ENCODE measurements at regions not wholly inside any gene's neighbourhood (a gene's known extent, or its start where the extent isn't known, plus 50 kb on each side); places are given as distances from the start of the nearest gene placed in this dataset.
A peak's percentile ranks its signal among the peaks of the same experiment; 100 is the strongest.

DNA sequence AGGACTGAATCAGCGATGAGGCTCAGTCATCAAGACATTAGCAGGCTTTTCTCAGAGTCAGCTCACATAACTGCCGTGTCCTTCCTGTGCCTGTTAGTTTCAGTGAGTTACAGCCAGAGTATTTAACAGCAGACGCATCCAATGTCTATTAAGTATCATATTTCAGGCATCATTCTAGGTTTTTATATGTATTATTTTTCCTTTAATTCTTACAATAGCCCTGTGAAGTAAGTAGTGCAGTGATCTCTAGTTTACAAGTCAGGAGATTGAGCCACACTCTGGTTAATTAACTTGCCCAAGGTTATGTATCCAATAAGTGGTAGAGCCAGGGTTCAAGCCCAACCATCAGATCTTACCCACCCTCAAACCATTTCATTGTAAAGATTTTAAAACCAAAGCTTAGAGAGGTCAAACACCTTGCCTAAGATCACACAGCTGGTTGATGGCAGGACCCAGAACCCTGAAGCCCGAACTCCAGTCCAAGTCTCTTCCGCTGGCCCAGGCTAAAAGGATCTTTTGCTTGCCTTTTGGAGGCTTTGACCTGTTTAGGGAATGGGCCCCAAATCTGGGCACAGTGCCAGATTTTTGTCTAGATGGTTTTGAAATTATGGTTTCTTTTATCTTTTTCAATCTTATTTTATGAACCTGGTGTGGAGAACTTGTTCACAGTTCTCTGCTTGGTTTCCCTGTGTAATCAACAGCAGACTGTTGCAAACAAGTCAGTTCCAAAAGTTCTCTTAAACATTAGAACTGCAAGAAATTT is 261.2 kb upstream of the CLINT1 start:
- no peak for DNase-seq (ENCODE audit: low spot score)

DNA sequence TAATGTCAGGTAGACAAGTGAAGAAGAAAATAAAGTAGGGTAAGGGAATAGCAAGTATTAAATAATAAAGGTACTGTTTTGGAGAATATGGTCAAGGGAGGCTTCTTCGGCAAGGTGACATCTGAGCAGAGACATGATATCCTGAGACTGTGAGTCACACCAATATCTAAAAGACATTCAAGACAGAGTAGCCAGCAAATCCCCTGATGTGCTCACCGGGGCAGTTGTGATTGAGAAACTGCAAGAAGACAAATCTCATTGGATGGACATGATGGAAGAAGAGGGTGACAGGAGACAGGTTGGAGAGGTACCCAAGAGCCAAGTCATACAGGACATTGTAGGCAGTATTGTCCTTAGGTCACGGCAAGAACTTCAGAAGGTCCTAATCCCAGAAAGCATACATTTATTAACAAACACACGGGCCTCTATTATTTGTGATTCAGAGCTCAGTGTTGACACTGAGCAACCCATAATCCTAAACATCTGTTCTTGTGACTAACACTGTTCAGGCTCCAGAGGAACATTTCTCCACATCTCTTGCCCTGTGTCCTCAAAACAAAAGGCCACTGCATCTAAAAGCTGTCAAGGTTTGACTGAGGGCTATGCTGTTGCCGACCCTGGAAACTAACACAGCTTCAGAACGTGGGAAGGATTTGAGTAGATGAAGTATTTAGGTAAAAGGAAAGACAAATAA is 258.7 kb upstream of the CLINT1 start:
- DNase-seq (ENCODE audit: low spot score), result no peak

DNA sequence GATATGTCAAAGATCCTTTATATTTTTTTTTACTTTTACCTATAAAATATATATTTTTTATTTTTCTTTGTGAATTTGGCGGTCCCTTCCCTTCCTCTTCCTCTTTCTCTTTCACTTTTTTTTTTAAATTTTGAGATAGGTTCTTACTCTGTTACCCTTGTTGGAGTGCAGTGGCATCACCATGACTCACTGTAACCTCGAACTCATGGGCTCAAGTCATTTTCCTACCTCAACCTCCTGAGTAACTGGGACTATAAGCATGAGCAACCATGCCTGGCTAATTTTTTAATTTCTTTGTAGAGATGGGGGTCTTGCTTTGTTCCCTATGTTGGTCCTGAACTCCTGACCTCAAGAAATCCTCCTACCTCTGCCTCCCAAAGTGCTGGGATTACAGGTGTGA is 258.0 kb upstream of the CLINT1 start:
- no peak for DNase-seq (ENCODE audit: low spot score)

DNA sequence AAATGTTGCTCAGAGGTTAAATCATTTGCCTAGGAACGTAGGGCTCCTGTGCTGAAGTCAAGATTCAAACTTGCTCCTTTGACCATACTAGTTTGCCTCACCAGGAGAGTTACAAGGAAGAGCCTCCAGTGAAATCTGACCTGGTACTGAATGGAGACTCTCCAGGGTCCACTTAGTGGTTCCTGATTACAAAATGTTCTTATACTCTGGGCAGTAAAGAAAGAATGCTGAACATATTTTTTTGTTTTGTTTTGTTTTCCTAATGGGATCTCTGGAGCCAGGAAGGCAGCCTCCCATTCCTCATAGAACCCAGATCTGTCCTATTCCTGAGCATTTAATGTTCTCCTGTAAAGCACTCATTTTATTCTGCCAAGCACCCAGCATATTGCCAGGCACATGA is 256.5 kb upstream of the CLINT1 start:
- no peak for DNase-seq (ENCODE audit: low spot score)

DNA sequence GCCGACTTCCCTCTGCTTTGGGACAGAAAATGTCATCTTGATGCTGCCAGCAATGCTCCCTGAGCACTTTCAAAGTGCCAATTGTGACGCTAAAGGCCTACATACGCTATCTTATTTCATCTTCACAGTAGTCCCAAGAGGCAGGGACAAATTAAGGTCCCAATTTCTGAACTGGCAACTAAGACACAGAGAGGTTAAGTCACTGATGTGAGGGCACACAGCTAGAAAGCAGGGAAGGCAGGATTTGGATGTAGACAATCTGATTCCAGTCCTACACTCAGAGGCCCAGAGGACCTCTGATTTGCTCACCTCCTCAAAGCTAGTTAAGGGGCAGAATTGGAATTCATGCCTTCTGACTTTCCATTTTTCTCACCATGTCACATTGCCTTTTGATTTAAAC is 249.2 kb upstream of the CLINT1 start:
- DNase-seq (ENCODE audit: low spot score), result no peak

DNA sequence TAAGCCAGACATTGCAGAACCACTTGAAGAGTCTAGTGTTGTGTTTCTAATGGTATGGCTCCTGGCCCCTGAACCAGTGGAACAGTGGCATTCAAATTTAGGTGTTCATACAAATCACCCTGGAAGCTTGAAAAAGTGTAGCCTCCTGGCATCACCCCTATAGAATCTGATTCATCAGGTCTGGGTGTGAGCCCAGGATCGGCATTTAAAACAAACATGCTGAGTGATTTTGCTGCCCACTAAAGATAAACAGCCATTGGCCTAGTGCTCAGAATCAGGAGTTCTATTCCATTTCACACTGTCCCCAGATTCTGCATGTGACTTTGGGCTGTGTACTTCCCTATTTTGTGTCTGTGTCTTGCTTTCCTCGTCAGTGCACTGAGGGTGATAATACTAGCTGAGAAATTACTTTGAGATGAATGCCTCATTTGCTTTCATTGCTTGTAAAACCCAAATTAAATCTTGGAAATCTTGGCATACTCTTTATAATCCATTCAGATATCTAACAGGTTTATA is 241.5 kb upstream of the CLINT1 start:
- DNase-seq (ENCODE audit: low spot score), result no peak

DNA sequence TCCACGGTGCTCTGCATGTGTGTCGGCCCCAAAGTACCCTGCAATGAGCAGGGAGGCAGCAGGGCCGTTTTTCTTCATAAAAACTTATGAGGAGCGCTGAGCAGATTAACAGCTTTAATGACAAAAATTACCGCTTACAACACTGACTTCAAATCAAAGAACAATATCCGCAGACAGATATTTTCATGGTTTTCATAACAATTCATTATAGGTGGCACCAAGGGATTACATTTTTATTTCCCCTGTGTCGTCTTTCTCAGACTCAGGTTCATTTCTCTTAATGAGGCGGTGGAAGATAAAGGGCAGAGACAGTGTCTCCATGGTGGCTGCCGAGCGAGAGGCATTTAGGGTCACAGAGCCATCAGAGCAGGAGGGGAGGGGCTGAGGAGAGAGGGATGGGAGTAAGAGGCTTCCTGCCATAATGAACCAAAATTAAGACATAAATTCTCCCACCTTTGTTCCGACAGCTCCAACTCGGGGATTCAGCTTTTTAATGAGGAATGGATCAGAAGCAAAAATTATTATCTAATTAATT is 240.7 kb upstream of the CLINT1 start:
- DNase-seq (ENCODE audit: low spot score), result no peak

DNA sequence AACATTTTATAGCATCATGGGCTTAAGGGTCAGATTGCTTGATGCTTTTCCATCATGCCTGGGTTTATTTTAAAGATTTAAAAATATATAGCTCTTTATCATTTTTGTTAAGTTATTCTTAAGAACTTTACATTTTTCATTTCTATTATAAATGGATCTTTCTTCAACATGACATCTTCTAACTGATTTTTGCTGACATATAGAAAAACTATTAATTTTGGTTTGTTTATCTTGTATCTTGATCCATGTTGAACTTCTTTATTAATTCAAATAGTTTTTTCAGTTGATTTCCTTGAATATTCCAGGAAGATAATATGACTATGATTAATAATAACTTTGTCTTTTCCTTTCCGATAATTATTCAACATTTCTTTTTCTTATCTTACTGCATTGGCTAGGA is 237.9 kb upstream of the CLINT1 start:
- DNase-seq (ENCODE audit: low spot score), result no peak

DNA sequence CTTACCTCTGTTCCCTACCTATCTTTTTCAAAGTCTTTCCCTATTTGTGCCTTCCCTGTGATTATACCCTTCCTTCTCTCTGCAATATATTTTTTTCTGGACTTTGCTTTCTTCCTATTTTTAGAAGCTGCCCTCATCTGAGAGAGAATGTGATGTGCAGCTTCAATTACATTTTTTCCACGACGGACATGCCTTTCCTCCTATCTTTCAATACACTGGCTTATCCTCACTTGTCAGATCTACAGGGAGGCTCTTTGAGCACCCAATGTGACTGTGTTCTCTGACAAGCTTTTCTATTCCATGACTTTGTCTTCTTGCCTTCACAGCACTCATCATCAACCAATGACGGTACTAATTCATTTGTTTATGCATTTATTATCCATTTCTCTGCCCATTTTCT is 227.9 kb upstream of the CLINT1 start:
- no peak for DNase-seq (ENCODE audit: low spot score)

DNA sequence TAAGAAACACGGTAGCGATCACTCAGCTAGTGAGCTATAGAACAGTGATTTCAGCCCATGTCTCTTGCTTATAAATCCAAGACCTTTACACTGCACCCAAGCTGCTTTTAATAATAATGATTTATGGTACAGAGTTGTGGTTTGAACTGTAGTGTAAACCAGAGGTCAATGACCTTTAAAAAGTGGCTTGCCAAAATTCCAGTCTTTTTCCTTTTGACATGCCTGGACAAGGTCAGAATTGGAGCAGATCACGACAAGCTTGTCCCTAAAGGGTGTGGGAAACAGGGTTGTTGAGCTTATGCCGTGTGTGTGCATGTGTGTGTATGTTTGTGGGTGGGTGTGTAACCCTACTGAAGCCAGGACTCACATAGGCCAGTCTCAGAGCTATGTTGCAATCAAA is 225.3 kb upstream of the CLINT1 start:
- no peak for DNase-seq (ENCODE audit: low spot score)

DNA sequence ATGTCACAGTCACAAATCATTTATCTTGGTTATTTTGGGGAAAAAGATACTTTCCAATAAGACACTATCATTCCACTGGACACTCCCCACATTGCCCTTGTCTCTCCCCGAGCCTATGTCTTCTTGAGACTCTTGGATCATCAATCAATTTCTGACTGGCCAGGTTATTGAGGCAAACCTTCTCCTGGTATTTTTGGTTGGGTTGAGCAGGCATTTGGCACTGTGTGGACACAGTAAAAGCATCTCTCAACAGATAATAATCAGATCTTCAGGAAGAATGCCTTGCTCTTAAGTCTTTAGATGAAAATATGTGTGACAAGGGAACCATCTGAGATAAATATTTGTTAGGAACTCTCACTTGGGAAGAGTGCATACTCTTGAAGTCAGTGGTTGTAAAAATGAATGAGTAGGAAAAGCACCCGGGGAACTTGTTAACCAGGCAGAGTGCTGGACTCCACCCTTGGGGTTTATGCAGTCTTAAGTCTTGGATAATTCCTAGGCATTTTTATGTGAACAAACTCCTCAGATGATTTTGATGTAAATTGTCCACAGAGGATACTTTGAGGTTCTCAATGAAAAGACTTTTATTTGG is 223.8 kb upstream of the CLINT1 start:
- DNase-seq (ENCODE audit: low spot score), result no peak

DNA sequence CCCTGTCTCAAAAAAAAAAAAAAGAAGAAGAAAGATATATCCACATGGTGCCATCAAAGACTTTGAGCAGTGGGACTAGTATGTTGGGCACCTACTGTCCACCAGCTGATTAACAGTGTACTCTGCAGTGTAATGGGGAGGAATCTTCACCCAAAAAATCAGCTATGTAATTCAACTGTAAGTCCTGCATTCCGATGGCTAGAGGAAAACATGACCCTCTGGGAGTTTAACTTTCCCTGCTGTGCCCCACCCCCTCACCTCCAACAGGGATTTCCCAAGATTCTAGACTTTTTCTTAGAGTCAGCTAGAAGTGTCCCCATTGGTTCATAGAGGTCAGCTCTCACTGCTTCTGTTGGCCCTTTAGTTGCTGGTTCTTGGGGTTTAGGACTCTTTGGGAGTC is 221.2 kb upstream of the CLINT1 start:
- DNase-seq (ENCODE audit: low spot score), result no peak

DNA sequence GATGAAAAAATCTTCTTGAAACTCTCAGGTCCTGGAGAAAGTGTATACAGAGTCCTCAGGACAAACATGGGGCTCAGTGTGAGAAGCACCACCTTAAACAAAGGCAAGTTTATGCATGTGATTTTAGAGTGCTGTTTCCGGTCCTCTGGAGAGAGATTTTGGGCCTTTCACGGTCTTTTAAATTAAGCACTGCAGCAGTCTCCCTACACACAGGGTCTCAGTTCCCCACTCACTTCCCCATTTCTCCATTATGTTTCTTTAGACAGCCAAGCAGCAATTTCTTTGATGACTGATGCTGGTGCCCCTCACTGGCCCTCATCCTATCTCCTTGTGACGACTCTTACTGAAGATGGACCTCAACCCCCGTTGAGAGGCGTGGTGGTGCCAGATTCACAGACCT is 220.2 kb upstream of the CLINT1 start:
- DNase-seq (ENCODE audit: low spot score), result no peak

DNA sequence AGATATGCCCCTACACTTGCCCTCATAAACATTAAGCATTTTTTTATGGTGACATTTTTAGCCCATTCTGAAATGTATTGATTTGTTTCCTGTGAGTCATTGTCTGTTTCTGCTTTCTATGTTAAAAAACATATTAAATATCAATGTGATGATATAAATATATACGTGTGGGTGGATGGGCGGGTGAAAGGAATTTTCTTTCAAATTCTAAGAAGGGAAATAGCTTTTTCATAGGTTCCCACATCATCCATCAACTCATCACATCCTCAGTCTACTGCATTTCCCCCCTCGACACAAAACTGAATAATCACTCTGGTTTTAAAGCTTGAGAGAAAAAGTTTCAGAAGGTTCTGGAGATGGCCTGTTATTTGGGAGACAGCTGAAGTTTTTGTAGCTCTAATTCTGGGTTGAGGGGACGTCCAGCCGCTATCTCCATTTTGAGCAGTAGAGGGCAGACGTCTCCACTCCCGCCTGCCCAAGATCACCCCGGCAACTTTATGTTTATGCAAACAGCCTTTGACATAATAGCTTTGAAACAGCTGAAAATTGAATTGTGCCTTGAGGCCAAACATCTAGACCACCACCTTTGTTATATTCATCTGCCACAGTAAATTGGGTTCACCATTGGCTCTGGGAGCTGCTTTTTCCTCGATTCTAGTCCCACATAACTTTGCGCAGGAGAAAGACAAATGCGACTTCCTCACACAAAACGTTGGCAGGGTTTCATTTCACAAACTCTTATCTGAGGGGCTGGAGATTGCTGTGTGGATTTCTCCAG is 216.2 kb upstream of the CLINT1 start:
- DNase-seq (ENCODE audit: low spot score), result peak; percentile 20

DNA sequence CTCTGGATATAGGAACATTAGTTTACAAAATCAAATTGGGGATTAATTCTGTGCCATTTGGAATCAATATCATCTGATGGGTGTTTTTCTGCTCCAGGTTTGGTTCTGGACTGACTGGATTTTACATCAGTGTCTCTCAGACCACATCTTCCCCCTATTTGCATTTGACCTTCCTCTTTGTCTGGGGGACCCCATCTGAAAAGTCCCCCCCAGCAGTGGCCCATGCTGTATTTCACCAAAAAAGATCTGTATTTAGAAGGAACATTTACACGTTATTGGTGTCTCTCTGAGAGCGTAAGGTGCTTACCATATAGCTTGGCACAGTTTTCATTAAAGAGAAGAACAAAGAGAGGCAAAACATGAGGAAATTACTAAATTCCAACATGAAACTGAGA is 215.6 kb upstream of the CLINT1 start:
- no peak for DNase-seq (ENCODE audit: low spot score)

DNA sequence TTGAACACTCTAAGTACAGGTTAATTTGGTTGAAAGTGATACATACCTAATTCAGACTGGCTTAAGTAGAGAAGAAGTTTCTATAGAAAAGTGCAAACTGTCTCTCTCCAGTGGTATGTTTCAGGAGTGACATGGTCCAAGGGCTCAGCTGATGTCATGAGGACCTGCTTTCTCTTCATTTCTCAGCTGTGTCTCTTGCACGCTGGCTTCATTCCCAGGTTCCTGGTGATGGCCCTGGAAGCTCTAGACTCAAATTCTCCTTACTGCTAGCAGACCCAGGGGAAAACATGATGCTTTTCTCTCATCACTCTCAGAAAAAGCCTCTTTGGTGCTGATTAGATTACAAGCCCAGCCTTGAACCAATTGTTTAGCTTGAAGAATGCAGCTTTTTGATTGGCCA is 211.9 kb upstream of the CLINT1 start:
- DNase-seq (ENCODE audit: low spot score), result no peak

DNA sequence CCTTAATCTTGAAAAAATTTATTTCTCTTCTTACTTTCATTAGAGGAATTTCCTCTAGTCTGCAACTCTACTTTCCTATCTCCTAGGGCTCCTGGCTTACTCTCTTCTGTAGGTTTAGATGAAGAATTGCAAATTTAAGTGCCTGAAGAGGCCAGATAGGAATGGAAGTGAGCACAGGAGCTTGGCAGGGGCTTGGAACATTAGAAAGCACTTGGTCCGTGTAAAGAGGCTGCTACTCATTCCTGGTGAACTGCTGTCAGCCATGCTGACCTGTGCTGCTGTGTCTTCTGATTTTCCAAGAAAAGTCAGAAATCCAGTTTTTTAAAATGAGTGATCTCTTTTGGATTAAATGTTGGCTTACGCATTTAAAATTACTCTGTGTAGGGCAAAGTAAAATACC is 210.9 kb upstream of the CLINT1 start:
- no peak for DNase-seq (ENCODE audit: low spot score)

DNA sequence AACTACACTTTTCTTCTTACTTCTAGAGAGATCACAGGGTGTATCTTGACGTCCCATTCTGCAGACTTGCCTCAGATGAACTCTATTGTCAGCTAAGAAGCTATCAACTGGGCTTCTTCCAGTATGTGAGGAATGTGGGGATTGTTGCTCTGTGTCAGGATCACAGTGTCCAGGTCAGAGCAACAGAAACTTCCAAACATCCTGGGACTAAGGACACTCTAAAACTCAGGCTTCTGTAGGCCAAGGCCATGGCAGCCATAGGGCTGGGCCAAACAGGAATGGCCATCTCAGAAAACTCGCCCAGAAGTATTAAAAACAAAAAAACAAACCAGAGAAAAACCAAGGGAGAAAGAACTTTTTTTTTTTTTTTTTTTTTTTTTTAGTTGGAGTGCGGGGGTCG is 210.0 kb upstream of the CLINT1 start:
- no peak for DNase-seq (ENCODE audit: low spot score)

DNA sequence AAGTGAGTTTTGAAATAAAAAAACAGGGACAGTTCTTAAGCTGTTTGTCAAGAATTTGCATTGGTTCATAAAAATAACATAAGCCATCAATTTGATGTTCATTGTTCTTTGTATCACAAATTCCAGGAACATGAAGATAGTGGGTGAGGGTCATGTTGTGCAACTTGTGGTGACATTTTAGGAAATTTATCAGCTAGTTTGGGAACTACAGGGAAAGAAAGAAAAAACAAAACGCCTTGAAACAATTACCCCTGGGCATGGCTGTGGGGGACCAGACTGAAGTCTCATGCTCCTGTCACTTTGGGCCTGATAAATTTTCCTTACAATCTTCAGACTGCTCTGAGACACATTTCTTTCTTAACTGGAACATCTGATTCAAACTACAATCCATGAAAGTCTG is 207.1 kb upstream of the CLINT1 start:
- DNase-seq (ENCODE audit: low spot score), result no peak

DNA sequence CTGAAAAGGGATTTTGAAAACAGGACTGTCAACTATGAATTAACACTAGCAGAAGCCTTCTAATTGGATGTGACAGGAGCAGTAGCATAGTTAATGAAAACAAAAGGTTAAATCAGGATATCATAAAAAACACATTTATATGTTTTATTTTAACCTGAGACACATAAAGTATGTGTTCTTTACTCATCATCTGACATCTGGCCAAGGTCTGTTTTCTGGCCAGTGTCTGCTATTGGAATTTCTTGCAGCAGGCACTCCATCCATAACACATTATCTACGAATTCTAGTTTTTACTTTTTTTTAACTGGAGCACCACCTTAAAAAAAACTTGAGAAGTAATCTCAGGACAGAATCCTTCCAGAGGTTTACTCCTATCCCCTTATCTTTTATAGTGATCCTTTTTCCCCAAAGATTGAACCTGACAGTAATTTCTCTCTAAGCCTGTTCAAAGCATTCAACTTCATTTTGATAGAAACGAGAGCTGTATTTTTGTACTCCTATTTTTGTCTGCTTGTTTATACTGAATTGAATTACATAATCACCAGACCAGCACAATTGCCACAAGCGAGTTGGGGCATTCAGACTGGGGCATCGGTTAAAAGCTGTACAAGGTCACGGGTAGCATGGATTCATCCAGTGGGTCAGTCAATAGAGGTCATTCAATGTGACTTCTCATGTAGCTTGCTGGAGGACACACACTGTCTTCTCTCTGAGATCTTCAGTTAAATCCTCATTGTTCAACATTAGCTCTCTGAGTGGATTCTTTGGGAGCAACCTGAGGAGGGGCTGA is 205.6 kb upstream of the CLINT1 start:
- DNase-seq (ENCODE audit: low spot score), result no peak

DNA sequence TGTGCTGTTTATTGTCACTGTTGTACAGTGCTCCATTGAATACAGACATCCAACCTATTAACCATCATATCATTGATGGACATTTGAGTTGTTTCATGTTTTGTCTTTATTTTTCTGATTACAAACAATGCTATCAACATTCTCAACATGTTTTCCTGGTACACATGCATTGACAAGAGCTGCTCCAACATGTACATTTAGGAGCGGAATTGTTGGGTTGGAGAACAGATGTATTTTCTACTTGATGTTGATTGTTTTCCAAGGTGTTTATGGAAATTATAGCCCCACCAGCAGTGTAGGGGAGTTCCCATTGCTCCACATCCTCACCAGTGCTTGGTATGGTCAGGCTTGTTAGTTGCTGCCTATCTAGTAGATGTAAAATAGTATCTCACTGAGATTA is 204.1 kb upstream of the CLINT1 start:
- no peak for DNase-seq (ENCODE audit: low spot score)
